ENCODE measurements at regions not wholly inside any gene's neighbourhood (a gene's known extent, or its start where the extent isn't known, plus 50 kb on each side); places are given as distances from the start of the nearest gene placed in this dataset.

DNA sequence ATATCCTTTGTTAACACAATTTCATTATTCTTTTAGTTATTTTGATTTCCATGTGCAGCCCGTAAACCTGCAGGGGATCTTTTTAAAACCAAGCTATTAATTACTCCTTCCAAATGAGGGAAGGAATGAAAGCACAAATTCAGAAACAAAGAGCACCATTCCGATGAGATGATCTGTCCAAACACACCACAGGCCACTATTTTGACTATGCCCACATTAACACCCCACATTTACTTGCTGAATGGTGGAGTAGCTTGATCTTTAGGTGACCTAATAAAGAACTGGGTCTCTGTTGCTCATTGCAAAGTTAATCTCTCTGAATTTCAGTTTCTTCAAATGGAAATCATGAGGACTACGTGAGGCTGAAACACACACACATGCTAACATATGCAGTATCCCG lies 218.0 kb downstream of the IRS1 start:
- no peaks in the 10 kb centered on the region for H3K4me1 ChIP-seq (ENCODE audit: low read depth)
- H3K9me3 ChIP-seq (ENCODE audit: low read depth), result no peaks in the 10 kb centered on the region
- no peaks in the 10 kb centered on the region for H3K36me3 ChIP-seq
- no peak for DNase-seq (ENCODE audit: low read depth in 1 of 2, low spot score in 1 of 2)
- no peak overlapping the region for H3K4me3 ChIP-seq
- TF ChIP-seq, protein P1, sequence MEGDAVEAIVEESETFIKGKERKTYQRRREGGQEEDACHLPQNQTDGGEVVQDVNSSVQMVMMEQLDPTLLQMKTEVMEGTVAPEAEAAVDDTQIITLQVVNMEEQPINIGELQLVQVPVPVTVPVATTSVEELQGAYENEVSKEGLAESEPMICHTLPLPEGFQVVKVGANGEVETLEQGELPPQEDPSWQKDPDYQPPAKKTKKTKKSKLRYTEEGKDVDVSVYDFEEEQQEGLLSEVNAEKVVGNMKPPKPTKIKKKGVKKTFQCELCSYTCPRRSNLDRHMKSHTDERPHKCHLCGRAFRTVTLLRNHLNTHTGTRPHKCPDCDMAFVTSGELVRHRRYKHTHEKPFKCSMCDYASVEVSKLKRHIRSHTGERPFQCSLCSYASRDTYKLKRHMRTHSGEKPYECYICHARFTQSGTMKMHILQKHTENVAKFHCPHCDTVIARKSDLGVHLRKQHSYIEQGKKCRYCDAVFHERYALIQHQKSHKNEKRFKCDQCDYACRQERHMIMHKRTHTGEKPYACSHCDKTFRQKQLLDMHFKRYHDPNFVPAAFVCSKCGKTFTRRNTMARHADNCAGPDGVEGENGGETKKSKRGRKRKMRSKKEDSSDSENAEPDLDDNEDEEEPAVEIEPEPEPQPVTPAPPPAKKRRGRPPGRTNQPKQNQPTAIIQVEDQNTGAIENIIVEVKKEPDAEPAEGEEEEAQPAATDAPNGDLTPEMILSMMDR (IDR thresholded peaks at IDR 0.05; ENCODE audit: low read depth, low read length), result no peak
- no peak overlapping the region for H3K27ac ChIP-seq
- no peaks in the 10 kb centered on the region for H3K27me3 ChIP-seq

DNA sequence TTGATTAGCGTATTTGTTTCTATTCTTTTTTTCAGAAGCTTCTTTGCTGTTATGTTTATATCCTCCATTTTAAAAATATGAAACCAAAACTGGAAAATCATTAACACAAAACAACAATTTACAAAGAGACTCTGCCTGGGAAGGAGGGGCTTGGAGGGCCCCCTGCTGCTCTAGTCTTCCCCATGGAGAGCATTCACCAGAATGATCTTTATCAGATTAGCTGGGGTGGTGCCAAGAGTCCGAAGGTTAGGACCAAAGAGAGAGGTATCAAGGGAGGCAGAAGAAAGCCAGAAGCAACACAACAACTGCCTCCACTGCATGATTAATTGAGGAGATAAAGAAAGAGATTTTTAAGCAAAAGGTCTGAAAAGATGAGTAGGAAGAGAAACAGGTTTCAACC lies 218.6 kb downstream of the IRS1 start:
- Histone ChIP-seq H3K27me3 (no peaks in the 10 kb centered on the region), H3K4me3 (no peak overlapping the region), H3K36me3 (no peaks in the 10 kb centered on the region), H3K27ac (no peak overlapping the region), H3K4me1 (ENCODE audit: low read depth) (no peaks in the 10 kb centered on the region), H3K9me3 (ENCODE audit: low read depth) (no peaks in the 10 kb centered on the region)
- DNase-seq (ENCODE audit: low read depth in 1 of 2, low spot score in 1 of 2), result no peak
- TF ChIP-seq, protein P1 (IDR thresholded peaks at IDR 0.05; ENCODE audit: low read depth, low read length), result no peak

DNA sequence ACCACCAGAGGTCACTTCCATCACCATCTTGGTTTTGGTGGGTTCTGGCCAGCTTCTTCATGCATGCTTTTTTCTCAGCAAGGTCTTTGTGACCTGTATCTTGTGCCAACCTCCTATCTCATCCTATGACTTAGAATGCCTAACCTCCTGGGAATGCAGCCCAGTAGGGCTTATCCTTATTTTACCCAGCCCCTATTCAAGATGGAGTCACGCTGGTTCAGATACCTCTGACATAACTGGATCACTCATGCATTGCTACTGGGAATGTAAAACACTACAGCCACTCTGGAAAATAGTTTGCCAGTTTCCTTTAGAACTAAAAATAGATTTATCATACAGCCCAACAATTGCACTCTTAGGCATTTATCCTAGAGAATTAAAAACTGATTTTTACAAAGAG lies 219.2 kb downstream of the IRS1 start:
- H3K4me1 ChIP-seq (ENCODE audit: low read depth), result no peaks in the 10 kb centered on the region
- TF ChIP-seq, protein P1 (IDR thresholded peaks at IDR 0.05; ENCODE audit: low read depth, low read length), result no peak
- H3K36me3 ChIP-seq, result no peaks in the 10 kb centered on the region
- no peaks in the 10 kb centered on the region for H3K9me3 ChIP-seq (ENCODE audit: low read depth)
- no peak for DNase-seq (ENCODE audit: low read depth in 1 of 2, low spot score in 1 of 2)
- H3K27ac ChIP-seq, result no peak overlapping the region
- no peak overlapping the region for H3K4me3 ChIP-seq
- no peaks in the 10 kb centered on the region for H3K27me3 ChIP-seq

DNA sequence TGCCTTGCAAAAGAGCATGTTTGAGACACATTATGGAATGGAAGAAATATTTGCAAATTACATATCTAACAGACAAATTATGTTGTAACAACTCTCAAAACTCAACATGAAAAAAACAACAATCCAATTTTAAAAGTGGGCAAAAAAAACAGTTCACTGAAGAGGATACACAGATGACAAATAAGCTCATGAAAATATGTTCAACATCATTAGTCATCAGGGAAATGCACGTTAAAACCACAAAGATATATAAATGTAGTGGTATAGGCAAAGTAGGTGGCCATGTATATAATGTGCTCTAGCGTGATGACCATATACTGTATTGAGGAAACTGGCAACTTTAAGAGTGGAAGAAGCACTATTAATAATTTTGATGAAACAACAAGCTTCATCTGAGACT lies 220.1 kb downstream of the IRS1 start:
- no peak for DNase-seq (ENCODE audit: low read depth in 1 of 2, low spot score in 1 of 2)
- H3K27ac ChIP-seq, result no peak overlapping the region
- no peaks in the 10 kb centered on the region for H3K27me3 ChIP-seq
- no peak overlapping the region for H3K4me3 ChIP-seq
- TF ChIP-seq, protein P1 (IDR thresholded peaks at IDR 0.05; ENCODE audit: low read depth, low read length), result no peak
- H3K9me3 ChIP-seq (ENCODE audit: low read depth), result no peaks in the 10 kb centered on the region
- no peaks in the 10 kb centered on the region for H3K36me3 ChIP-seq
- no peaks in the 10 kb centered on the region for H3K4me1 ChIP-seq (ENCODE audit: low read depth)

DNA sequence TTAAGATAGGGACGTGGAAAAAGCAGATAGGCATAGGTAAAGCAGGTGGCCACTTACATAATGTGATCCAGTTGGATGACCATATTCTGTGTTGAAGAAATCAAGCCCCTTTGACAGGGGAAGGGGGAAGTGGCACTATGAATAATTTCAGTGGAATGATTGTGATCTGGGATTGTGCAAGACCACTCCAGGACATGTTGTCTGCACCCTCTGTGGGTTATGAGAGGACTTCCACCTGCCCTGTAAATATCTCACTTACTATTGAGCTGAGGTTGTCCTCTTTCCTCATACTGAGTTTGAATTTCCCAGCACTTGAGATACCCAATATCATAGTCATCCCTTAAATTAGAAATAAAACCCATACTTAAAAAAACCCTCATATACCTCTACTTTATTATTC lies 220.7 kb downstream of the IRS1 start:
- peak in 1 of 2 donors; percentile 60 for DNase-seq (ENCODE audit: low read depth in 1 of 2, low spot score in 1 of 2)
- no peaks in the 10 kb centered on the region for H3K9me3 ChIP-seq (ENCODE audit: low read depth)
- H3K4me3 ChIP-seq, result no peak overlapping the region
- no peaks in the 10 kb centered on the region for H3K27me3 ChIP-seq
- TF ChIP-seq, protein P1 (IDR thresholded peaks at IDR 0.05; ENCODE audit: low read depth, low read length), result no peak
- H3K36me3 ChIP-seq, result no peaks in the 10 kb centered on the region
- no peaks in the 10 kb centered on the region for H3K4me1 ChIP-seq (ENCODE audit: low read depth)
- no peak overlapping the region for H3K27ac ChIP-seq

DNA sequence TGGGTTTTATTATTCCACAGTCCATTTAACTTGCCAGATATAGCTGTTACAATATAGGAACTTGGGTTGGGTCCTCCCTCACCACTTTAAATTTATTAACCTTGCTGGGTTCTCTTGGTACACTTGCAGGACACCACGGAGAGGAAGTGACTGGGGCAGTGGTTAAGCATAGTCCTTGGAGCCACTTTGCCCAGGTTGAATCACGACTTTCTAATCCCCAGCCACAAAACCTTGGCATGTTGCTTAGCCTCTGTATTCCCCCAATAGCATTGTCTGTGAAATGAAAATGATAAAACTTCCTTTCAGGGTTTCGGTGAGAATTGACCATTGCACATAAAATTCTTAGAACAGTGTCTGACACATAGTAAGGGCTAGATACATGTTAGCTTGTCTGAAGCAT lies 221.2 kb downstream of the IRS1 start:
- no peak overlapping the region for H3K4me3 ChIP-seq
- no peaks in the 10 kb centered on the region for H3K36me3 ChIP-seq
- H3K4me1 ChIP-seq (ENCODE audit: low read depth), result no peaks in the 10 kb centered on the region
- no peak overlapping the region for H3K27ac ChIP-seq
- no peaks in the 10 kb centered on the region for H3K9me3 ChIP-seq (ENCODE audit: low read depth)
- no peaks in the 10 kb centered on the region for H3K27me3 ChIP-seq
- no peak for DNase-seq (ENCODE audit: low read depth in 1 of 2, low spot score in 1 of 2)
- TF ChIP-seq, protein P1 (IDR thresholded peaks at IDR 0.05; ENCODE audit: low read depth, low read length), result no peak

Measured in cardiac muscle cell (in vitro differentiated cells and primary cell).